ENCODE measurements at regions not wholly inside any gene's neighbourhood (a gene's known extent, or its start where the extent isn't known, plus 50 kb on each side); places are given as distances from the start of the nearest gene placed in this dataset.
"Not testable (repeated sequence)": the region's sequence is repeated elsewhere in the genome, so short reads cannot be mapped to it uniquely, and the experiment has no call there.

GRCh38 chr2:109048163-109048562 is 59.1 kb upstream of the EDAR start:
- no peak for DNase-seq

DNA sequence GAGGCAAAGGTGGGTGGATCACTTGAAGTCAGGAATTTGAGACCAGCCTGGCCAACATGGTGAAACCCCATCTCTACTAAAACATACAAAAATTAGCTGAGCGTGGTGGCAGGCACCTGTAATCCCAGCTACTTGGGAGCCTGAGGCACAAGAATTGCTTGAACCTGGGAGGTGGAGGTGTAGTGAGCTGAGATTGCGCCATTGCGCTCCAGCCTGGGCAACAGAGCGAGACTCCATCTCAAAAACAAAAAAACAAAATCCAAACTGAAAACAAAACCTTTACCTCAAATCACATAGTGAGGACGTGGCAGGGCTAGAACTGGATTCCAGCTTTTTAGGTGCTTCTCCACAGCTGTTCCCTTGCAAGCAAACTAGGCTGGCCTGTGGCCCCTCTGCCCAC is 58.5 kb upstream of the EDAR start:
- not testable (repeated sequence) for DNase-seq

- DNase-seq, result peak; percentile 59 to 64 (median 63)
These were observed 58.0 kb upstream of the EDAR start for GRCh38 chr2:109046925-109047508.

DNA sequence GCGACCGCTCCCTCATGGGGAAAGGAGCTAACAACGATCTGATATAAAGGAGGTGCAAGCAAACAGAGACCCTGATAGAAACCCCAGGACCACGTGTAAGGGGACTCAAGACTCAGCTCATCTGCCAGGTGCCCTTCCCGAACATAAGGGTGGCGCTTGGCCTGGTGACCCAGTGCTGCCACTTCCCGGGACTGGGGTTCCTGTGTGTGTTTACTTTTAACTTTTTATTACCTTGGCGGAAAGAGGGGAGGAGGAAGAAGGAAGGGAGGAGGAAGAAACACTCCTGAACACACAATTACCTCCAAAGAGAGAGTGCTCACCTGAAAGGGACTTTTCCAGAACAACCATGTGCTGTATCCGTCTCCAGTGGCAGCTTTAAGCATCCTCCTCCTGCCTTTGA is 56.5 kb upstream of the EDAR start:
- no peak for DNase-seq

DNA sequence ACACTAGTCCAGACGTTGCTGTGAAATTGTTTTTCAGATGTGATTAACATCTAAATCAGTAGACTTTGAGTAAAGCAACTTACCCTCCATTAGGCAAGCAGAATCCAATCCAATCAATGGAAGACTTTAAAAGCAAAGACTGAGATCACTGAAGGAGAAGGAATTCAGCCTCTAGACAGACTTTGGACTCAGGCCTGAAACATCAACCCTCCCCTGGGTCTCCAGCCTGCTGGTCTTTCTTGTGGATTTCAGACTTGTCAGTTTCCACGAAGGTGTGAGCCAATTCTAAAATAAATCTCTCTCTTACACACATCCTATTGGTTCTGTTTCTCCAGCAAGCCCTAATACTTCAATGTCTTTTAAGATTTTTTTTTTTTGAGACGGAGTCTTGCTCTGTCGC is 50.0 kb upstream of the EDAR start:
- DNase-seq, result no peak

All from suppressor macrophage treated with lipopolysaccharide for 1 hour (primary cell).